ENCODE measurements at regions not wholly inside any gene's neighbourhood (a gene's known extent, or its start where the extent isn't known, plus 50 kb on each side); places are given as distances from the start of the nearest gene placed in this dataset.

- Mint-ChIP-seq H3K9me3 (ENCODE audit: low read depth) (no peaks in the 10 kb centered on the region), H3K36me3 (no peaks in the 10 kb centered on the region), H3K27ac (no peak overlapping the region), H3K4me3 (no peak overlapping the region), H3K27me3 (no peaks in the 10 kb centered on the region), H3K4me1 (no peaks in the 10 kb centered on the region)
- no peak for ATAC-seq
- CTCF ChIA-PET = interaction anchor here (0.6 kb wide), 1 partner anchor 1616 kb away, joined by 3 read pairs; no protein-coding TSS in a partner anchor
- DNase-seq = no peak
Measured at GRCh38 chr5:125696762-125697161, 726.4 kb upstream of the GRAMD2B start.

- Mint-ChIP-seq H3K36me3 (no peaks in the 10 kb centered on the region), H3K4me1 (no peaks in the 10 kb centered on the region), H3K9me3 (ENCODE audit: low read depth) (no peaks in the 10 kb centered on the region), H3K27me3 (no peaks in the 10 kb centered on the region), H3K27ac (no peak overlapping the region), H3K4me3 (no peak overlapping the region)
- DNase-seq (no peak), ATAC-seq (no peak)
- CTCF ChIA-PET = no interaction called here
Measured at GRCh38 chr5:125698420-125698819, 724.8 kb upstream of the GRAMD2B start.

- Mint-ChIP-seq H3K27me3 (no peaks in the 10 kb centered on the region), H3K4me1 (no peaks in the 10 kb centered on the region), H3K4me3 (no peak overlapping the region), H3K9me3 (ENCODE audit: low read depth) (peaks cover 4% of the 10 kb centered on the region), H3K27ac (no peak overlapping the region), H3K36me3 (no peaks in the 10 kb centered on the region)
- ATAC-seq = no peak
- CTCF ChIA-PET = interaction anchor here (0.6 kb wide), 1 partner anchor 1658 kb away, joined by 3 read pairs; no protein-coding TSS in a partner anchor
- no peak for DNase-seq
Measured at GRCh38 chr5:125699860-125700259, 723.3 kb upstream of the GRAMD2B start.

GRCh38 chr5:125700380-125700861 lies 722.8 kb upstream of the GRAMD2B start:
- no peak overlapping the region for H3K4me3 Mint-ChIP-seq

GRCh38 chr5:125703616-125704015 lies 719.6 kb upstream of the GRAMD2B start:
- no peak overlapping the region for H3K4me3 Mint-ChIP-seq
- ATAC-seq = no peak

More at GRCh38 chr5:125700380-125700861, 722.8 kb upstream of the GRAMD2B start:
- ATAC-seq (no peak), DNase-seq (no peak)
- Mint-ChIP-seq H3K27me3 (no peaks in the 10 kb centered on the region), H3K4me1 (no peaks in the 10 kb centered on the region), H3K36me3 (no peaks in the 10 kb centered on the region), H3K27ac (no peak overlapping the region), H3K9me3 (ENCODE audit: low read depth) (peaks cover 4% of the 10 kb centered on the region)
- CTCF ChIA-PET = no interaction called here

GRCh38 chr5:125704888-125705287 lies 718.3 kb upstream of the GRAMD2B start:
- peaks cover 8% of the 10 kb centered on the region for H3K9me3 Mint-ChIP-seq (ENCODE audit: low read depth)
- H3K27ac Mint-ChIP-seq = no peak overlapping the region
- CTCF ChIA-PET = no interaction called here
- H3K27me3 Mint-ChIP-seq = no peaks in the 10 kb centered on the region
- no peaks in the 10 kb centered on the region for H3K4me1 Mint-ChIP-seq
- H3K36me3 Mint-ChIP-seq = no peaks in the 10 kb centered on the region
- H3K4me3 Mint-ChIP-seq = no peak overlapping the region
- ATAC-seq (no peak), DNase-seq (no peak)

More at GRCh38 chr5:125703616-125704015, 719.6 kb upstream of the GRAMD2B start:
- Mint-ChIP-seq H3K27me3 (no peaks in the 10 kb centered on the region), H3K27ac (no peak overlapping the region), H3K36me3 (no peaks in the 10 kb centered on the region), H3K9me3 (ENCODE audit: low read depth) (peaks cover 4% of the 10 kb centered on the region), H3K4me1 (no peaks in the 10 kb centered on the region)
- DNase-seq = no peak
- CTCF ChIA-PET = no interaction called here

GRCh38 chr5:125708583-125708982 lies 714.6 kb upstream of the GRAMD2B start:
- Mint-ChIP-seq H3K4me3 (no peak overlapping the region), H3K9me3 (ENCODE audit: low read depth) (peaks cover 15% of the 10 kb centered on the region), H3K4me1 (no peaks in the 10 kb centered on the region), H3K36me3 (no peaks in the 10 kb centered on the region), H3K27ac (no peak overlapping the region), H3K27me3 (no peaks in the 10 kb centered on the region)
- CTCF ChIA-PET = no interaction called here
- DNase-seq (no peak), ATAC-seq (no peak)

- CTCF ChIA-PET = no interaction called here
- peaks cover 15% of the 10 kb centered on the region for H3K9me3 Mint-ChIP-seq (ENCODE audit: low read depth)
- ATAC-seq (no peak), DNase-seq (no peak)
- H3K27me3 Mint-ChIP-seq = no peaks in the 10 kb centered on the region
- H3K4me1 Mint-ChIP-seq = no peaks in the 10 kb centered on the region
- H3K27ac Mint-ChIP-seq = no peak overlapping the region
- H3K36me3 Mint-ChIP-seq = no peaks in the 10 kb centered on the region
- no peak overlapping the region for H3K4me3 Mint-ChIP-seq
Measured at GRCh38 chr5:125710745-125711144, 712.5 kb upstream of the GRAMD2B start.

GRCh38 chr5:125712397-125712796 lies 710.8 kb upstream of the GRAMD2B start:
- peaks cover 18% of the 10 kb centered on the region for H3K9me3 Mint-ChIP-seq (ENCODE audit: low read depth)
- H3K27ac Mint-ChIP-seq = no peak overlapping the region
- no peaks in the 10 kb centered on the region for H3K27me3 Mint-ChIP-seq
- DNase-seq (no peak), ATAC-seq (no peak)
- H3K36me3 Mint-ChIP-seq = no peaks in the 10 kb centered on the region
- CTCF ChIA-PET = no interaction called here
- no peak overlapping the region for H3K4me3 Mint-ChIP-seq
- H3K4me1 Mint-ChIP-seq = no peaks in the 10 kb centered on the region

GRCh38 chr5:125713109-125713805 lies 710.0 kb upstream of the GRAMD2B start:
- CTCF ChIA-PET = no interaction called here
- H3K27me3 Mint-ChIP-seq = no peaks in the 10 kb centered on the region
- no peaks in the 10 kb centered on the region for H3K36me3 Mint-ChIP-seq

GRCh38 chr5:125715216-125715615 lies 708.0 kb upstream of the GRAMD2B start:
- Mint-ChIP-seq H3K27ac (no peak overlapping the region), H3K27me3 (no peaks in the 10 kb centered on the region), H3K4me1 (no peaks in the 10 kb centered on the region), H3K4me3 (no peak overlapping the region), H3K36me3 (no peaks in the 10 kb centered on the region), H3K9me3 (ENCODE audit: low read depth) (peaks cover 18% of the 10 kb centered on the region)
- ATAC-seq = no peak
- CTCF ChIA-PET = no interaction called here
- DNase-seq = no peak

More at GRCh38 chr5:125713109-125713805, 710.0 kb upstream of the GRAMD2B start:
- ATAC-seq (no peak), DNase-seq (no peak)
- no peaks in the 10 kb centered on the region for H3K4me1 Mint-ChIP-seq
- H3K9me3 Mint-ChIP-seq (ENCODE audit: low read depth) = peaks cover 21% of the 10 kb centered on the region
- H3K27ac Mint-ChIP-seq = no peak overlapping the region
- H3K4me3 Mint-ChIP-seq = no peak overlapping the region

GRCh38 chr5:125717209-125717608 lies 706.0 kb upstream of the GRAMD2B start:
- no peaks in the 10 kb centered on the region for H3K27me3 Mint-ChIP-seq
- peaks cover 15% of the 10 kb centered on the region for H3K9me3 Mint-ChIP-seq (ENCODE audit: low read depth)
- ATAC-seq (no peak), DNase-seq (no peak)
- no peaks in the 10 kb centered on the region for H3K36me3 Mint-ChIP-seq
- no peak overlapping the region for H3K4me3 Mint-ChIP-seq
- CTCF ChIA-PET = no interaction called here
- H3K4me1 Mint-ChIP-seq = no peaks in the 10 kb centered on the region
- no peak overlapping the region for H3K27ac Mint-ChIP-seq

GRCh38 chr5:125719681-125720347 lies 703.4 kb upstream of the GRAMD2B start:
- Mint-ChIP-seq H3K27ac (no peak overlapping the region), H3K36me3 (no peaks in the 10 kb centered on the region)

GRCh38 chr5:125720348-125720685 lies 702.9 kb upstream of the GRAMD2B start:
- CTCF ChIA-PET = no interaction called here
- H3K4me1 Mint-ChIP-seq = no peaks in the 10 kb centered on the region
- ATAC-seq (no peak), DNase-seq (no peak)
- no peak overlapping the region for H3K27ac Mint-ChIP-seq
- no peaks in the 10 kb centered on the region for H3K27me3 Mint-ChIP-seq
- H3K4me3 Mint-ChIP-seq = no peak overlapping the region
- no peaks in the 10 kb centered on the region for H3K36me3 Mint-ChIP-seq
- H3K9me3 Mint-ChIP-seq (ENCODE audit: low read depth) = peaks cover 9% of the 10 kb centered on the region

More at GRCh38 chr5:125719681-125720347, 703.4 kb upstream of the GRAMD2B start:
- Mint-ChIP-seq H3K4me1 (no peaks in the 10 kb centered on the region), H3K4me3 (no peak overlapping the region), H3K9me3 (ENCODE audit: low read depth) (peaks cover 9% of the 10 kb centered on the region), H3K27me3 (no peaks in the 10 kb centered on the region)
- ATAC-seq = no peak
- DNase-seq = no peak
- CTCF ChIA-PET = no interaction called here

All from activated CD8-positive, alpha-beta memory T cell treated with anti-CD3 and anti-CD28 coated beads, Interleukin-2, amount 10 ng/mL, durations not matched to agents 7 days and 5 days (primary cell).